Hematopoietic multipotent progenitor cell (in vitro differentiated cells): ENCODE measurements at regions not wholly inside any gene's neighbourhood (a gene's known extent, or its start where the extent isn't known, plus 50 kb on each side); places are given as distances from the start of the nearest gene placed in this dataset. TPM values are rescaled to one million over a fixed set of nuclear protein-coding genes. Genes with fewer than 3 reads are reported as not detected.
"Not testable (repeated sequence)": the region's sequence is repeated elsewhere in the genome, so short reads cannot be mapped to it uniquely, and the experiment has no call there.

Experiments used
- DNase-seq, 3 donors: peaks; one replicate each; pipeline ENCODE4 v3.0.0-alpha.2; 2011 to 2015; ENCODE audit warnings: low read depth in 2 of 3, low spot score in 2 of 3
- small RNA-seq: library from RNA; depleted of rRNA; stranded (forward); fragments of <200 nt; gene quantifications from one replicate; pipeline ENCODE3, GENCODE V24; 2012

GRCh38 chr12:91243177-91243576 lies 60.6 kb upstream of the DCN start:
- DNase-seq = not testable (repeated sequence)

DNA sequence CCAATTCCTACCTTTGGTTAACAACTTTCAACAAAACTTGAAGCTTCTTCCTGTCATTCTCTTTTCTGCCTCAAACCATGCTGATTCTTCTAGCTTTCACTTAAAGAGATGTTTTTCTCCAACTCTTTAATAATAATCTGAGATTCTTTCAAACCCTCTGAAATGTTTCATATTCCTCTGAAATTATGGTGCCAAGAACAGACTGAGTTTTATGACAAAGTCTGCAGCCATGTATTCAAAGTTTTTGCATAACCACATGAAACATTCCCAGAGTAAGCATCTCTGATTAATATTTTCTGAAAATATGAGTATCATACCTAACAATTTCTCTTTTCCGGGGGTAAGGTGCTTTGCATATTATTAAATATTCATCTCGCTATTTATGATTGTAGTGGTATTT lies 59.1 kb upstream of the DCN start:
- no peak for DNase-seq

GRCh38 chr12:91240386-91241095 lies 57.9 kb upstream of the DCN start:
- no peak for DNase-seq

- DNase-seq = no peak
Measured at GRCh38 chr12:91239481-91239880, 56.9 kb upstream of the DCN start.

Small RNAs in the stretch of these regions (small RNA-seq; reads per million reads assigned to genes)
- gene AC090049.2 = not detected
- gene RF02110 = not detected
